Ovary (tissue), 7 donors: ENCODE measurements at regions not wholly inside any gene's neighbourhood (a gene's known extent, or its start where the extent isn't known, plus 50 kb on each side); places are given as distances from the start of the nearest gene placed in this dataset.

Source experiments
- DNase-seq, 5 donors: peaks; one replicate each; pipeline ENCODE4 v3.0.0-alpha.2; 2019 to 2020
- H3K27ac ChIP-seq, 2 donors: fragments of 200-600 bp; one replicate each; pipeline versions ENCODE4 v1.5.1 to v1.8.0; 2019 to 2022
- H3K27me3 ChIP-seq: fragments of 200-600 bp; one replicate; pipeline ENCODE4 v1.8.0; 2022
- H3K36me3 ChIP-seq: fragments of 200-600 bp; sonication (generic); one replicate; pipeline ENCODE4 v1.5.1; 2019
- H3K4me1 ChIP-seq: one replicate; pipeline ENCODE4 v1.8.1; 2013; ENCODE audit warnings: mild to moderate bottlenecking, moderate library complexity; ENCODE audit not compliant: insufficient read depth
- H3K4me3 ChIP-seq: fragments of 200-600 bp; sonication (generic); one replicate; pipeline ENCODE4 v1.5.1; 2017
- H3K9me3 ChIP-seq, 2 donors: fragments of 200-600 bp in 1 of 2; sonication (generic) in 1 of 2; one replicate each; pipeline versions ENCODE4 v1.5.1 to v1.8.1; 2013 to 2019; ENCODE audit warnings: mild to moderate bottlenecking in 1 of 2, moderate library complexity in 1 of 2
- CTCF ChIP-seq, 3 donors: fragments of 450-650 bp in 2 of 3; fragments of 200-600 bp in 1 of 3; IDR thresholded peaks; one replicate each; pipeline versions ENCODE4 v1.5.1 to v1.8.0; 2016 to 2022; ENCODE audit warnings: antibody characterized with exemption in 3 of 3, mild to moderate bottlenecking in 1 of 3
- EP300 ChIP-seq: sonication (generic); formaldehyde crosslinking; IDR thresholded peaks from one replicate; pipeline ENCODE4 v1.6.1; 2017; ENCODE audit warnings: antibody characterized with exemption
- POLR2A ChIP-seq: fragments of 450-650 bp; IDR thresholded peaks from one replicate; pipeline ENCODE4 v1.6.1; 2017; ENCODE audit warnings: antibody characterized with exemption, mild to moderate bottlenecking, moderate library complexity
- WGBS, 3 donors: extraction: QIAGEN DNeasy Blood & Tissue Kit in 1 of 3; methylation state at CpG; one replicate each; pipeline versions ENCODE4 v1.1.5 to v1.1.7; 2013 to 2017; 5-methylcytosine and 5-hydroxymethylcytosine counted together
- intact Hi-C, 4 donors: fragments of 100-400 bp; cut with DNase I; formaldehyde crosslinking; loops; one replicate each; pipeline versions ENCODE4 v1.11.0 to v1.15.1; 2022 to 2023
- donor health status: DM: no; HTN: no; CAD: no; lungs with moderate emphysema.
- donor health status: DM: no; HTN: no; CAD: no.
- donor health status: Bipolar disorder and iron deficiency.
- donor health status: DM: no; HTN: no; CAD: no.
- donor health status: DM: yes; HTN: yes; CAD: no.

- no peak for DNase-seq
- TF ChIP-seq POLR2A: no peak
- no peak for TF ChIP-seq EP300
- no peak for TF ChIP-seq CTCF (IDR thresholded peaks at IDR 0.05)
- Histone ChIP-seq H3K4me3 (no peak overlapping the region), H3K27ac (no peak overlapping the region), H3K4me1 (no peaks in the 10 kb centered on the region), H3K27me3 (no peaks in the 10 kb centered on the region), H3K9me3 (no peaks in the 10 kb centered on the region), H3K36me3 (no peaks in the 10 kb centered on the region)
- intact Hi-C loops: no loop called here
- 41 to 55% (median 48%) methylated on average over 3 of the region's 3 CpGs for WGBS, 3 donors
These were observed 439.3 kb downstream of the NPHP4 start for GRCh38 chr1:5552787-5553484.

- intact Hi-C loops: no loop called here
- 50 to 53% (median 53%) methylated on average over 8 of the region's 8 CpGs for WGBS, 3 donors
- no peak for TF ChIP-seq EP300
- no peak for TF ChIP-seq POLR2A
- TF ChIP-seq CTCF (IDR thresholded peaks at IDR 0.05): no peak
These were observed 440.8 kb downstream of the NPHP4 start for GRCh38 chr1:5551274-5551975.

GRCh38 chr1:5548266-5548665, 444.0 kb downstream of the NPHP4 start:
- H3K27me3 ChIP-seq: no peaks in the 10 kb centered on the region
- no peak overlapping the region for H3K4me3 ChIP-seq
- TF ChIP-seq EP300 (no peak), POLR2A (no peak), CTCF (IDR thresholded peaks at IDR 0.05) (no peak)
- DNase-seq: no peak
- no peaks in the 10 kb centered on the region for H3K4me1 ChIP-seq
- no peaks in the 10 kb centered on the region for H3K36me3 ChIP-seq
- no peak overlapping the region for H3K27ac ChIP-seq
- no peaks in the 10 kb centered on the region for H3K9me3 ChIP-seq
- intact Hi-C loops: no loop called here

More at GRCh38 chr1:5551274-5551975, 440.8 kb downstream of the NPHP4 start:
- Histone ChIP-seq H3K9me3 (no peaks in the 10 kb centered on the region), H3K36me3 (no peaks in the 10 kb centered on the region), H3K4me3 (no peak overlapping the region), H3K4me1 (no peaks in the 10 kb centered on the region), H3K27me3 (no peaks in the 10 kb centered on the region), H3K27ac (no peak overlapping the region)
- no peak for DNase-seq

- DNase-seq: no peak
- 47 to 54% (median 50%) methylated on average over 5 of the region's 5 CpGs for WGBS, 3 donors
- H3K36me3 ChIP-seq: no peaks in the 10 kb centered on the region
- no peaks in the 10 kb centered on the region for H3K9me3 ChIP-seq
- intact Hi-C loops: no loop called here
- H3K4me3 ChIP-seq: no peak overlapping the region
- no peaks in the 10 kb centered on the region for H3K4me1 ChIP-seq
- H3K27me3 ChIP-seq: no peaks in the 10 kb centered on the region
- no peak for TF ChIP-seq EP300
- TF ChIP-seq CTCF (IDR thresholded peaks at IDR 0.05): no peak
- H3K27ac ChIP-seq: no peak overlapping the region
These were observed 449.0 kb downstream of the NPHP4 start for GRCh38 chr1:5543235-5543634.
